NT2/D1 (cell line): ENCODE measurements at regions not wholly inside any gene's neighbourhood (a gene's known extent, or its start where the extent isn't known, plus 50 kb on each side); places are given as distances from the start of the nearest gene placed in this dataset.

Experiments used
- SUZ12 ChIP-seq: IDR thresholded peaks from 2 replicates; pipeline ENCODE4 v1.6.1; 2011; ENCODE audit not compliant: insufficient read length, insufficient read depth; ENCODE audit errors: extremely low read depth
- YY1 ChIP-seq: IDR thresholded peaks from 2 replicates; pipeline ENCODE4 v1.6.1; 2011; ENCODE audit not compliant: insufficient read length, insufficient read depth
- ZNF274 ChIP-seq: IDR thresholded peaks from 2 replicates; pipeline ENCODE4 v1.6.1; 2011; ENCODE audit warnings: mild to moderate bottlenecking, low read depth, low read length

DNA sequence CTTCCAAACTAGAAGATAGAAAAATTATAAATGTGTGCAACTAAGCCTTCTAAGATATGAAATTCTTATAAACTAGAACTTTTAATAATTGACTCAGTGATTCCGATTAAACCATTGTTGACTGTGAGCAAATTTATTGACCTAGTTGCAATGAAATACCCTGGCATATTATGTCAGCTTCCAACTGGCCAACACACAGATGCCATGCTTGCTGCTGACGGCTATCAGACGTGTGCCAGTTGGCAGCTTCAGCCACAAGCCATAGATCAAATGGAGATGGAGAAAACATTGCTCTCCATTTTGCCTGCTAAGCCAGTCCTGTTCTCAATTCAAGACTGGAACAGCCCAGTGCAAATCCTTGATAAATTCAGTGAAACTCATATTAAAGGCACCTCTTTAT lies 101.7 kb upstream of the HDGFL1 start:
- TF ChIP-seq ZNF274 (no peak), SUZ12 (no peak), YY1 (no peak)
